ENCODE measurements at regions not wholly inside any gene's neighbourhood (a gene's known extent, or its start where the extent isn't known, plus 50 kb on each side); places are given as distances from the start of the nearest gene placed in this dataset.

DNA sequence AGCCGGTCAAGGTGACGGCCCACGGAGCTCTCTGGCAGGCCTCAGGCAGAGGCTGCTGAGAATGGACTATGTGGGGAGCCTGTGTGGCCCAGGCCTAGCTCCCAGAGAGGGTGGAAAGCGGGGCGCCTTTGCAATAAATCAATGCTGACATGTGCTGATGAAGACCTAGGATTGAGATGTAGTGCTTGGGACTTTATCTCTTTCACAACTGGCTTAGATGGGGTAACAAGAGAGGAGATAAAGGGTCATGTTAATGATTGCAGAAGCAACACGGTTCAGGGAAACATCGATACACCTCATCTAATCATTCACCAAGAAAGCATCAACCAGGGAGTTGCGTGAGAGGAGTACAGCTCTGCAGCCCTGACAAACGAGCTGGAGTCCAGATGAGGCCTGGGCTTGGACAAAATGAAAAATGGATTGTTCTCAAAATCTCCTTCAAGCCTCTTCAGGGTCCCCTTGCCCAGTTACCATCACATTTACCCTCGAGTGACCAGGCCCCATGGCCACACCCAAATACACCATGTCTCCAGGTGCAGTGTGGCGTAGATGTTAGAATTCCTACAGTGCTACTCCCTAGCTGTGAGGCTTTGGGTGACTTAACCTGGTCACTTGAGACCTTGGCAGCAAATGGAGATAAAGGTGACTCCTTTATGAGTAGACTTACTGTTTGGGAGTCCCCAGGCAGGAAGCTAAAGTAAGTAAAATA, 146.4 kb upstream of the LIPC start (continued):
- TF ChIP-seq MXI1 (IDR thresholded peaks at IDR 0.05; ENCODE audit: borderline replicate concordance, low read depth, low read length) (0 out of 3 replicates have a peak, but pooled peaks have one; percentile 29), NCOA2 (CRISPR knock-in tag; IDR thresholded peaks at IDR 0.05) (peak; percentile 83), ZNF34 (CRISPR knock-in tag; IDR thresholded peaks at IDR 0.05; ENCODE audit: borderline replicate concordance) (peak; percentile 38; the same call in 1 of the 2 replicates), ZNF773 (CRISPR knock-in tag; IDR thresholded peaks at IDR 0.05; ENCODE audit: borderline replicate concordance) (no peak), ZNF713 (CRISPR knock-in tag; IDR thresholded peaks at IDR 0.05) (no peak), ZNF777 (CRISPR knock-in tag; IDR thresholded peaks at IDR 0.05) (no peak), MED13 (CRISPR knock-in tag; IDR thresholded peaks at IDR 0.05) (peak; percentile 66; the same call in 1 of the 2 replicates), GATAD2A (CRISPR knock-in tag; IDR thresholded peaks at IDR 0.05) (peak; percentile 92), NFKB2 (CRISPR knock-in tag; IDR thresholded peaks at IDR 0.05; ENCODE audit: borderline replicate concordance) (0 out of 2 replicates have a peak, but pooled peaks have one; percentile 33), ZNF431 (CRISPR knock-in tag; IDR thresholded peaks at IDR 0.05; ENCODE audit: borderline replicate concordance, low read depth) (no peak), SIX4 (CRISPR knock-in tag; IDR thresholded peaks at IDR 0.05) (no peak), SETDB1 (CRISPR knock-in tag; IDR thresholded peaks at IDR 0.05; ENCODE audit: borderline replicate concordance) (no peak), HMG20B (CRISPR knock-in tag; conservative IDR thresholded peaks at IDR 0.05) (peak; percentile 87), SSRP1 (CRISPR knock-in tag; IDR thresholded peaks at IDR 0.05) (peak; percentile 96), CEBPG (CRISPR knock-in tag; IDR thresholded peaks at IDR 0.05) (peak; percentile 90), ZFAT (CRISPR knock-in tag; conservative IDR thresholded peaks at IDR 0.05) (peak; percentile 72; the same call in 1 of the 2 replicates), HOXA5 (CRISPR knock-in tag; IDR thresholded peaks at IDR 0.05) (peak; percentile 98), NR2F6 (IDR thresholded peaks at IDR 0.05) (peak; percentile 86), NR2F6 (CRISPR knock-in tag; IDR thresholded peaks at IDR 0.05) (peak; percentile 81), HOXA9 (CRISPR knock-in tag; IDR thresholded peaks at IDR 0.05; ENCODE audit: borderline replicate concordance) (peak; percentile 89; the same call in 1 of the 2 replicates), FOXJ3 (CRISPR knock-in tag; IDR thresholded peaks at IDR 0.05; ENCODE audit: borderline replicate concordance) (peak; percentile 91), ZNF180 (CRISPR knock-in tag; IDR thresholded peaks at IDR 0.05; ENCODE audit: borderline replicate concordance, low read depth) (no peak), SMARCE1 (IDR thresholded peaks at IDR 0.05; ENCODE audit: borderline replicate concordance) (no peak), ZNF256 (CRISPR knock-in tag; conservative IDR thresholded peaks at IDR 0.05) (0 out of 2 replicates have a peak, but pooled peaks have one; percentile 66), REPIN1 (CRISPR knock-in tag; IDR thresholded peaks at IDR 0.05; ENCODE audit: borderline replicate concordance, low read depth) (peak; percentile 19; the same call in 1 of the 2 replicates)
- TF ChIP-seq, protein P1, sequence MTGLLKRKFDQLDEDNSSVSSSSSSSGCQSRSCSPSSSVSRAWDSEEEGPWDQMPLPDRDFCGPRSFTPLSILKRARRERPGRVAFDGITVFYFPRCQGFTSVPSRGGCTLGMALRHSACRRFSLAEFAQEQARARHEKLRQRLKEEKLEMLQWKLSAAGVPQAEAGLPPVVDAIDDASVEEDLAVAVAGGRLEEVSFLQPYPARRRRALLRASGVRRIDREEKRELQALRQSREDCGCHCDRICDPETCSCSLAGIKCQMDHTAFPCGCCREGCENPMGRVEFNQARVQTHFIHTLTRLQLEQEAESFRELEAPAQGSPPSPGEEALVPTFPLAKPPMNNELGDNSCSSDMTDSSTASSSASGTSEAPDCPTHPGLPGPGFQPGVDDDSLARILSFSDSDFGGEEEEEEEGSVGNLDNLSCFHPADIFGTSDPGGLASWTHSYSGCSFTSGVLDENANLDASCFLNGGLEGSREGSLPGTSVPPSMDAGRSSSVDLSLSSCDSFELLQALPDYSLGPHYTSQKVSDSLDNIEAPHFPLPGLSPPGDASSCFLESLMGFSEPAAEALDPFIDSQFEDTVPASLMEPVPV (CRISPR knock-in tag; IDR thresholded peaks at IDR 0.05) = no peak; the same call in 1 of the 2 replicates
- TF ChIP-seq, protein P2, sequence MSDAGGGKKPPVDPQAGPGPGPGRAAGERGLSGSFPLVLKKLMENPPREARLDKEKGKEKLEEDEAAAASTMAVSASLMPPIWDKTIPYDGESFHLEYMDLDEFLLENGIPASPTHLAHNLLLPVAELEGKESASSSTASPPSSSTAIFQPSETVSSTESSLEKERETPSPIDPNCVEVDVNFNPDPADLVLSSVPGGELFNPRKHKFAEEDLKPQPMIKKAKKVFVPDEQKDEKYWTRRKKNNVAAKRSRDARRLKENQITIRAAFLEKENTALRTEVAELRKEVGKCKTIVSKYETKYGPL (CRISPR knock-in tag; IDR thresholded peaks at IDR 0.05) = no peak
